ENCODE measurements at regions not wholly inside any gene's neighbourhood (a gene's known extent, or its start where the extent isn't known, plus 50 kb on each side); places are given as distances from the start of the nearest gene placed in this dataset.

GRCh38 chr13:107734891-107735625 lies 480.3 kb downstream of the LIG4 start:
- no peak for DNase-seq

GRCh38 chr13:107733276-107733675 lies 482.1 kb downstream of the LIG4 start:
- no peak for DNase-seq

GRCh38 chr13:107730813-107731212 lies 484.5 kb downstream of the LIG4 start:
- DNase-seq: no peak

GRCh38 chr13:107721125-107721869 lies 494.0 kb downstream of the LIG4 start:
- DNase-seq: no peak

GRCh38 chr13:107716741-107717140 lies 498.6 kb downstream of the LIG4 start:
- no peak for DNase-seq

- no peak for DNase-seq
These were observed 499.1 kb downstream of the LIG4 start for GRCh38 chr13:107716241-107716640.

GRCh38 chr13:107715496-107715895 lies 499.8 kb downstream of the LIG4 start:
- DNase-seq: no peak

- no peak for DNase-seq
These were observed 502.0 kb downstream of the LIG4 start for GRCh38 chr13:107713314-107713713.

GRCh38 chr13:107712145-107712860 lies 503.0 kb downstream of the LIG4 start:
- no peak for DNase-seq

- no peak for DNase-seq
These were observed 525.2 kb downstream of the LIG4 start for GRCh38 chr13:107690181-107690580.

- no peak for DNase-seq
These were observed 529.5 kb downstream of the LIG4 start for GRCh38 chr13:107685876-107686275.

GRCh38 chr13:107681600-107681999 lies 533.7 kb downstream of the LIG4 start:
- DNase-seq: no peak

- no peak for DNase-seq
These were observed 535.2 kb downstream of the LIG4 start for GRCh38 chr13:107680115-107680514.

GRCh38 chr13:107678075-107678689 lies 537.2 kb downstream of the LIG4 start:
- no peak for DNase-seq

GRCh38 chr13:107675847-107676550 lies 539.3 kb downstream of the LIG4 start:
- DNase-seq: no peak

- DNase-seq: no peak
These were observed 545.8 kb downstream of the LIG4 start for GRCh38 chr13:107669391-107669993.

- no peak for DNase-seq
These were observed 549.3 kb downstream of the LIG4 start for GRCh38 chr13:107665926-107666458.

GRCh38 chr13:107650081-107650701 lies 565.1 kb downstream of the LIG4 start:
- peak; percentile 48 to 57 for DNase-seq

- no peak for DNase-seq
These were observed 566.3 kb downstream of the LIG4 start for GRCh38 chr13:107649079-107649478.

- DNase-seq: no peak
These were observed 571.2 kb downstream of the LIG4 start for GRCh38 chr13:107644136-107644535.

- DNase-seq: no peak
These were observed 571.7 kb downstream of the LIG4 start for GRCh38 chr13:107643615-107644014.
